Endodermal cell (in vitro differentiated cells): ENCODE measurements at regions not wholly inside any gene's neighbourhood (a gene's known extent, or its start where the extent isn't known, plus 50 kb on each side); places are given as distances from the start of the nearest gene placed in this dataset.

Experiments used
- DNase-seq: peaks from one replicate; pipeline ENCODE4 v3.0.0-alpha.2; 2017
- H3K27ac ChIP-seq: 2 replicates; pipeline ENCODE4 v1.5.1; 2013; ENCODE audit warnings: mild to moderate bottlenecking, low read depth, low read length, moderate library complexity
- H3K27me3 ChIP-seq: 2 replicates; pipeline ENCODE4 v1.6.1; 2013; ENCODE audit warnings: mild to moderate bottlenecking, low read length, moderate library complexity; ENCODE audit not compliant: insufficient read depth, control insufficient read depth, poor library complexity, severe bottlenecking
- H3K36me3 ChIP-seq: 2 replicates; pipeline ENCODE4 v1.7.0; 2013; ENCODE audit warnings: mild to moderate bottlenecking, low read length, moderate library complexity; ENCODE audit not compliant: control insufficient read depth, insufficient read depth
- H3K4me1 ChIP-seq: one replicate; pipeline ENCODE4 v1.7.0; 2013; ENCODE audit warnings: low read length; ENCODE audit not compliant: control insufficient read depth, insufficient read depth
- H3K4me3 ChIP-seq: 2 replicates; pipeline ENCODE4 v1.5.1; 2013; ENCODE audit warnings: mild to moderate bottlenecking, low read length, moderate library complexity
- H3K9ac ChIP-seq: 2 replicates; pipeline ENCODE4 v1.6.1; 2013; ENCODE audit warnings: mild to moderate bottlenecking, low read length, moderate library complexity; ENCODE audit not compliant: poor library complexity, severe bottlenecking; ENCODE audit errors: extremely low read depth
- H3K9me3 ChIP-seq: 2 replicates; pipeline ENCODE4 v1.6.1; 2013; ENCODE audit warnings: mild to moderate bottlenecking, low read length, moderate library complexity; ENCODE audit not compliant: control insufficient read depth
- H3K27ac Mint-ChIP-seq: 2 replicates; pipeline ENCODE4 v1.8.0; 2020; ENCODE audit warnings: mixed read lengths
- H3K27me3 Mint-ChIP-seq: 2 replicates; pipeline ENCODE4 v1.8.0; 2021; ENCODE audit warnings: mild to moderate bottlenecking, mixed read lengths; ENCODE audit not compliant: insufficient read depth
- H3K36me3 Mint-ChIP-seq: 2 replicates; pipeline ENCODE4 v1.8.0; 2020; ENCODE audit warnings: low read depth, mixed read lengths
- H3K4me1 Mint-ChIP-seq: 2 replicates; pipeline ENCODE4 v1.8.0; 2020; ENCODE audit warnings: mixed read lengths
- H3K4me3 Mint-ChIP-seq: 2 replicates; pipeline ENCODE4 v1.8.0; 2020; ENCODE audit warnings: mild to moderate bottlenecking, moderate library complexity, mixed read lengths
- H3K9me3 Mint-ChIP-seq: 2 replicates; pipeline ENCODE4 v1.8.0; 2020; ENCODE audit warnings: mild to moderate bottlenecking, mixed read lengths
- WGBS, 2 experiments: methylation state at CpG; one replicate each; pipeline versions ENCODE4 v1.1.5 to v1.1.7; 2013; ENCODE audit warnings: missing lambda C conversion rate in 2 of 2, mixed read lengths in 1 of 2; ENCODE audit not compliant: insufficient coverage in 1 of 2, insufficient read length in 1 of 2; 5-methylcytosine and 5-hydroxymethylcytosine counted together
- TF ChIP-seq, protein P1 (sequence below): fragments of 200-600 bp; sonication (generic); conservative IDR thresholded peaks from 2 replicates; pipeline ENCODE4 v1.5.0; 2021; ENCODE audit warnings: antibody characterized with exemption, mild to moderate bottlenecking

DNA sequence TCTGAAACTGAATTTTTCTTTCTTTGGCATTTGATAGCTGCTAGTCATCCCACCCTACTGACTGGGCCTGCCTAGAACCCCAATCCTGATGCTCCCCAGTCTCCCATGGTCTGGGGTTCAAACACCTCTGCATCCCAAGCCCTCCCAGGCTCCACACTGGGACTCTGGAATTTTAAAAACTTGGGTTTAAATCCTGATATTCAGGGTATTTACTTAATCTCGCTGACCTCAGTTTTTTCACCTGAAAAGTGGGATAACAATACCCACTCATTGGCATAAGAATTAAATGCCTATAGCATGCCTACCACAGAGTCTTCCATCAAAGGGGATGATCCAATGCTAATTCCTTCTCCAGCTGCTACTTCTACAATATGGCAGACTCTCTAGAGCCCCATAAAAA is 264.4 kb downstream of the NPIPA8 start:
- TF ChIP-seq, protein P1, sequence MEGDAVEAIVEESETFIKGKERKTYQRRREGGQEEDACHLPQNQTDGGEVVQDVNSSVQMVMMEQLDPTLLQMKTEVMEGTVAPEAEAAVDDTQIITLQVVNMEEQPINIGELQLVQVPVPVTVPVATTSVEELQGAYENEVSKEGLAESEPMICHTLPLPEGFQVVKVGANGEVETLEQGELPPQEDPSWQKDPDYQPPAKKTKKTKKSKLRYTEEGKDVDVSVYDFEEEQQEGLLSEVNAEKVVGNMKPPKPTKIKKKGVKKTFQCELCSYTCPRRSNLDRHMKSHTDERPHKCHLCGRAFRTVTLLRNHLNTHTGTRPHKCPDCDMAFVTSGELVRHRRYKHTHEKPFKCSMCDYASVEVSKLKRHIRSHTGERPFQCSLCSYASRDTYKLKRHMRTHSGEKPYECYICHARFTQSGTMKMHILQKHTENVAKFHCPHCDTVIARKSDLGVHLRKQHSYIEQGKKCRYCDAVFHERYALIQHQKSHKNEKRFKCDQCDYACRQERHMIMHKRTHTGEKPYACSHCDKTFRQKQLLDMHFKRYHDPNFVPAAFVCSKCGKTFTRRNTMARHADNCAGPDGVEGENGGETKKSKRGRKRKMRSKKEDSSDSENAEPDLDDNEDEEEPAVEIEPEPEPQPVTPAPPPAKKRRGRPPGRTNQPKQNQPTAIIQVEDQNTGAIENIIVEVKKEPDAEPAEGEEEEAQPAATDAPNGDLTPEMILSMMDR = no peak
- no peaks in the 10 kb centered on the region for H3K9me3 Mint-ChIP-seq
- Histone ChIP-seq H3K9ac (no peak overlapping the region), H3K36me3 (no peaks in the 10 kb centered on the region), H3K9me3 (no peaks in the 10 kb centered on the region), H3K27me3 (peaks cover 36% of the 10 kb centered on the region), H3K4me3 (no peak overlapping the region), H3K27ac (no peak overlapping the region), H3K4me1 (no peaks in the 10 kb centered on the region)
- peaks cover 17% of the 10 kb centered on the region for H3K4me1 Mint-ChIP-seq
- DNase-seq = no peak
- WGBS, 2 experiments = 75 to 88% methylated on average over 1 of the region's 1 CpG
- no peaks in the 10 kb centered on the region for H3K36me3 Mint-ChIP-seq
- H3K27me3 Mint-ChIP-seq = peaks cover 62% of the 10 kb centered on the region
- H3K4me3 Mint-ChIP-seq = no peak overlapping the region
- no peak overlapping the region for H3K27ac Mint-ChIP-seq

DNA sequence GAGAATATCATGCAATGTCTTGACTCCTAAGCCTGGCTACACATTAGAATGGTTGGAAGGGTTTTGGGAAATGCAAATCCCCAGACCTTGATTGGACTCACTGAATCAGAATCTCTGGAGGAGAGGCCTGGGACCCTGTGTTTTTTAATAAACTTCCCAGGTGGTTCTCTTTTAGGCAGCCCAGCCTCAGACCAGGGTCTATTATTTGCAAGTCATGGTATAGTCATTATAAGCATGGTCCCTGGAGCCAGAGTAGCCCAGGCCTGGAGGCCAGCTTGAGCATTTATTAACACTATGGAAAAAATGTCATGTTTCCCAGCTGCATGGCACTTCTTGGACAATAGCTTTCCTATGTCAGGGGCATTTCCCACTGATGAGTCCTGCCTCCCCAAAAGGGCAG is 266.9 kb downstream of the NPIPA8 start:
- no peaks in the 10 kb centered on the region for H3K36me3 Mint-ChIP-seq
- H3K4me3 Mint-ChIP-seq = no peak overlapping the region

DNA sequence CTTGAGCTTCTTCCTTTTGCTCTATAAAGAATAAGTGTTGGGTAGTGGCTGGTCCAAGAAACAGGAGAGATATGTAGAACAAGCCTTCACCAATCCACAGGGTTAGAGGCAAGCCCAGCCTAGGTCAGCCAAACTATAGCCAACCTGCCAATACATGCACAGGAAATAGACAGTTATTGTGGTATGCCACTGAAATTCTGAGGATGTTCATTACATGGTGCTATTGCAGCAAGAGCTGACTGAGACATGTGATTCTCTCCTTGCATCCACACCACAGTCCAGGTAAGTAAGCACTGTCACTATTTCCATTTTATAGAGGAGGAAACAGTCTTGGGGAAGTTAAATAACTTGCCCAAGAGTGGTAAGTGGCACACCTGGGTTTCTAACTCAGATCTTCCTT is 268.1 kb downstream of the NPIPA8 start:
- no peak overlapping the region for H3K27ac Mint-ChIP-seq
- DNase-seq = no peak
- H3K36me3 ChIP-seq = no peaks in the 10 kb centered on the region
- H3K9me3 Mint-ChIP-seq = no peaks in the 10 kb centered on the region
- peaks cover 33% of the 10 kb centered on the region for H3K27me3 ChIP-seq
- H3K9ac ChIP-seq = no peak overlapping the region
- H3K4me3 Mint-ChIP-seq = no peak overlapping the region
- no peak overlapping the region for H3K27ac ChIP-seq
- no peaks in the 10 kb centered on the region for H3K9me3 ChIP-seq
- no peaks in the 10 kb centered on the region for H3K36me3 Mint-ChIP-seq
- peaks cover 17% of the 10 kb centered on the region for H3K4me1 Mint-ChIP-seq
- H3K27me3 Mint-ChIP-seq = peaks cover 64% of the 10 kb centered on the region
- TF ChIP-seq, protein P1 = no peak
- H3K4me3 ChIP-seq = no peak overlapping the region
- H3K4me1 ChIP-seq = no peaks in the 10 kb centered on the region

More for the DNA sequence above, 266.9 kb downstream of the NPIPA8 start:
- Histone ChIP-seq H3K27ac (no peak overlapping the region), H3K9ac (no peak overlapping the region), H3K4me1 (no peaks in the 10 kb centered on the region), H3K4me3 (no peak overlapping the region), H3K36me3 (no peaks in the 10 kb centered on the region), H3K27me3 (peaks cover 36% of the 10 kb centered on the region), H3K9me3 (no peaks in the 10 kb centered on the region)
- peaks cover 17% of the 10 kb centered on the region for H3K4me1 Mint-ChIP-seq
- TF ChIP-seq, protein P1 = no peak
- peaks cover 68% of the 10 kb centered on the region for H3K27me3 Mint-ChIP-seq
- no peak for DNase-seq
- no peaks in the 10 kb centered on the region for H3K9me3 Mint-ChIP-seq
- no peak overlapping the region for H3K27ac Mint-ChIP-seq
